ENCODE measurements at regions not wholly inside any gene's neighbourhood (a gene's known extent, or its start where the extent isn't known, plus 50 kb on each side); places are given as distances from the start of the nearest gene placed in this dataset.

GRCh38 chr4:185911556-185912064, 99.6 kb upstream of the SORBS2 start:
- H3K4me1 ChIP-seq (ENCODE audit: control insufficient read depth, insufficient read depth, low read length): peaks cover 16% of the 10 kb centered on the region
- no peaks in the 10 kb centered on the region for H3K27me3 ChIP-seq (ENCODE audit: control insufficient read depth, insufficient read depth, low read length)
- H3K27ac ChIP-seq (ENCODE audit: low read depth, low read length): no peak overlapping the region
- no peaks in the 10 kb centered on the region for H3K36me3 ChIP-seq (ENCODE audit: control insufficient read depth, insufficient read depth, low read length)
- no peak overlapping the region for H3K9ac ChIP-seq (ENCODE audit: low read depth, low read length)
- H3K4me3 ChIP-seq (ENCODE audit: low read depth, low read length): no peak overlapping the region
- no peaks in the 10 kb centered on the region for H3K9me3 ChIP-seq (ENCODE audit: control insufficient read depth, insufficient read depth, low read length)

- H3K4me1 ChIP-seq (ENCODE audit: control insufficient read depth, insufficient read depth, low read length): peaks cover 16% of the 10 kb centered on the region
- no peaks in the 10 kb centered on the region for H3K36me3 ChIP-seq (ENCODE audit: control insufficient read depth, insufficient read depth, low read length)
- H3K27ac ChIP-seq (ENCODE audit: low read depth, low read length): no peak overlapping the region
- H3K27me3 ChIP-seq (ENCODE audit: control insufficient read depth, insufficient read depth, low read length): no peaks in the 10 kb centered on the region
- H3K4me3 ChIP-seq (ENCODE audit: low read depth, low read length): no peak overlapping the region
- no peak overlapping the region for H3K9ac ChIP-seq (ENCODE audit: low read depth, low read length)
- H3K9me3 ChIP-seq (ENCODE audit: control insufficient read depth, insufficient read depth, low read length): no peaks in the 10 kb centered on the region
These were observed 100.8 kb upstream of the SORBS2 start for GRCh38 chr4:185912779-185913178.

- Histone ChIP-seq H3K9me3 (ENCODE audit: control insufficient read depth, insufficient read depth, low read length) (no peaks in the 10 kb centered on the region), H3K27me3 (ENCODE audit: control insufficient read depth, insufficient read depth, low read length) (no peaks in the 10 kb centered on the region), H3K9ac (ENCODE audit: low read depth, low read length) (no peak overlapping the region), H3K4me1 (ENCODE audit: control insufficient read depth, insufficient read depth, low read length) (peaks cover 16% of the 10 kb centered on the region), H3K36me3 (ENCODE audit: control insufficient read depth, insufficient read depth, low read length) (no peaks in the 10 kb centered on the region), H3K4me3 (ENCODE audit: low read depth, low read length) (no peak overlapping the region), H3K27ac (ENCODE audit: low read depth, low read length) (no peak overlapping the region)
These were observed 102.7 kb upstream of the SORBS2 start for GRCh38 chr4:185914583-185915199.

- Histone ChIP-seq H3K4me3 (ENCODE audit: low read depth, low read length) (no peak overlapping the region), H3K36me3 (ENCODE audit: control insufficient read depth, insufficient read depth, low read length) (no peaks in the 10 kb centered on the region), H3K27me3 (ENCODE audit: control insufficient read depth, insufficient read depth, low read length) (no peaks in the 10 kb centered on the region), H3K9ac (ENCODE audit: low read depth, low read length) (no peak overlapping the region), H3K9me3 (ENCODE audit: control insufficient read depth, insufficient read depth, low read length) (no peaks in the 10 kb centered on the region), H3K27ac (ENCODE audit: low read depth, low read length) (no peak overlapping the region), H3K4me1 (ENCODE audit: control insufficient read depth, insufficient read depth, low read length) (peaks cover 12% of the 10 kb centered on the region)
These were observed 103.3 kb upstream of the SORBS2 start for GRCh38 chr4:185915271-185915670.

- Histone ChIP-seq H3K27ac (ENCODE audit: low read depth, low read length) (no peak overlapping the region), H3K4me1 (ENCODE audit: control insufficient read depth, insufficient read depth, low read length) (peaks cover 11% of the 10 kb centered on the region), H3K36me3 (ENCODE audit: control insufficient read depth, insufficient read depth, low read length) (no peaks in the 10 kb centered on the region), H3K4me3 (ENCODE audit: low read depth, low read length) (no peak overlapping the region), H3K9ac (ENCODE audit: low read depth, low read length) (no peak overlapping the region), H3K9me3 (ENCODE audit: control insufficient read depth, insufficient read depth, low read length) (no peaks in the 10 kb centered on the region), H3K27me3 (ENCODE audit: control insufficient read depth, insufficient read depth, low read length) (no peaks in the 10 kb centered on the region)
These were observed 103.8 kb upstream of the SORBS2 start for GRCh38 chr4:185915817-185916216.

- H3K36me3 ChIP-seq (ENCODE audit: control insufficient read depth, insufficient read depth, low read length): no peaks in the 10 kb centered on the region
- no peak overlapping the region for H3K4me3 ChIP-seq (ENCODE audit: low read depth, low read length)
- H3K9ac ChIP-seq (ENCODE audit: low read depth, low read length): no peak overlapping the region
- H3K4me1 ChIP-seq (ENCODE audit: control insufficient read depth, insufficient read depth, low read length): peaks cover 11% of the 10 kb centered on the region
- no peak overlapping the region for H3K27ac ChIP-seq (ENCODE audit: low read depth, low read length)
- no peaks in the 10 kb centered on the region for H3K27me3 ChIP-seq (ENCODE audit: control insufficient read depth, insufficient read depth, low read length)
- no peaks in the 10 kb centered on the region for H3K9me3 ChIP-seq (ENCODE audit: control insufficient read depth, insufficient read depth, low read length)
These were observed 104.2 kb upstream of the SORBS2 start for GRCh38 chr4:185916231-185916630.

- Histone ChIP-seq H3K9ac (ENCODE audit: low read depth, low read length) (no peak overlapping the region), H3K4me1 (ENCODE audit: control insufficient read depth, insufficient read depth, low read length) (peaks cover 13% of the 10 kb centered on the region), H3K4me3 (ENCODE audit: low read depth, low read length) (no peak overlapping the region), H3K9me3 (ENCODE audit: control insufficient read depth, insufficient read depth, low read length) (no peaks in the 10 kb centered on the region), H3K36me3 (ENCODE audit: control insufficient read depth, insufficient read depth, low read length) (no peaks in the 10 kb centered on the region), H3K27ac (ENCODE audit: low read depth, low read length) (no peak overlapping the region), H3K27me3 (ENCODE audit: control insufficient read depth, insufficient read depth, low read length) (no peaks in the 10 kb centered on the region)
These were observed 104.7 kb upstream of the SORBS2 start for GRCh38 chr4:185916683-185917082.

GRCh38 chr4:185919107-185919506, 107.1 kb upstream of the SORBS2 start:
- Histone ChIP-seq H3K27me3 (ENCODE audit: control insufficient read depth, insufficient read depth, low read length) (no peaks in the 10 kb centered on the region), H3K9ac (ENCODE audit: low read depth, low read length) (no peak overlapping the region), H3K9me3 (ENCODE audit: control insufficient read depth, insufficient read depth, low read length) (no peaks in the 10 kb centered on the region), H3K4me1 (ENCODE audit: control insufficient read depth, insufficient read depth, low read length) (peaks cover 13% of the 10 kb centered on the region), H3K36me3 (ENCODE audit: control insufficient read depth, insufficient read depth, low read length) (no peaks in the 10 kb centered on the region), H3K4me3 (ENCODE audit: low read depth, low read length) (no peak overlapping the region), H3K27ac (ENCODE audit: low read depth, low read length) (no peak overlapping the region)

- no peaks in the 10 kb centered on the region for H3K27me3 ChIP-seq (ENCODE audit: control insufficient read depth, insufficient read depth, low read length)
- peaks cover 13% of the 10 kb centered on the region for H3K4me1 ChIP-seq (ENCODE audit: control insufficient read depth, insufficient read depth, low read length)
- H3K9ac ChIP-seq (ENCODE audit: low read depth, low read length): no peak overlapping the region
- no peak overlapping the region for H3K4me3 ChIP-seq (ENCODE audit: low read depth, low read length)
- H3K36me3 ChIP-seq (ENCODE audit: control insufficient read depth, insufficient read depth, low read length): no peaks in the 10 kb centered on the region
- no peaks in the 10 kb centered on the region for H3K9me3 ChIP-seq (ENCODE audit: control insufficient read depth, insufficient read depth, low read length)
- no peak overlapping the region for H3K27ac ChIP-seq (ENCODE audit: low read depth, low read length)
These were observed 108.2 kb upstream of the SORBS2 start for GRCh38 chr4:185920171-185920570.

- Histone ChIP-seq H3K27me3 (ENCODE audit: control insufficient read depth, insufficient read depth, low read length) (no peaks in the 10 kb centered on the region), H3K9me3 (ENCODE audit: control insufficient read depth, insufficient read depth, low read length) (no peaks in the 10 kb centered on the region), H3K27ac (ENCODE audit: low read depth, low read length) (no peak overlapping the region), H3K4me1 (ENCODE audit: control insufficient read depth, insufficient read depth, low read length) (peaks cover 14% of the 10 kb centered on the region), H3K36me3 (ENCODE audit: control insufficient read depth, insufficient read depth, low read length) (no peaks in the 10 kb centered on the region), H3K4me3 (ENCODE audit: low read depth, low read length) (no peak overlapping the region), H3K9ac (ENCODE audit: low read depth, low read length) (no peak overlapping the region)
These were observed 108.8 kb upstream of the SORBS2 start for GRCh38 chr4:185920691-185921260.

- Histone ChIP-seq H3K9ac (ENCODE audit: low read depth, low read length) (no peak overlapping the region), H3K36me3 (ENCODE audit: control insufficient read depth, insufficient read depth, low read length) (no peaks in the 10 kb centered on the region), H3K4me1 (ENCODE audit: control insufficient read depth, insufficient read depth, low read length) (peaks cover 12% of the 10 kb centered on the region), H3K27ac (ENCODE audit: low read depth, low read length) (no peak overlapping the region), H3K9me3 (ENCODE audit: control insufficient read depth, insufficient read depth, low read length) (no peaks in the 10 kb centered on the region), H3K4me3 (ENCODE audit: low read depth, low read length) (no peak overlapping the region), H3K27me3 (ENCODE audit: control insufficient read depth, insufficient read depth, low read length) (no peaks in the 10 kb centered on the region)
These were observed 109.9 kb upstream of the SORBS2 start for GRCh38 chr4:185921583-185922555.

Measured in HUES48 (cell line).